CD4-positive, alpha-beta T cell treated with Interleukin-12 subunit alpha and Interleukin-12 subunit beta, for 1 hour (primary cell): ENCODE measurements at regions not wholly inside any gene's neighbourhood (a gene's known extent, or its start where the extent isn't known, plus 50 kb on each side); places are given as distances from the start of the nearest gene placed in this dataset.

Experiments used
- DNase-seq: peaks from one replicate; pipeline ENCODE4 v3.0.0-alpha.2; 2020

- DNase-seq, result no peak
Observed at GRCh38 chr7:155182406-155182970, 112.4 kb downstream of the HTR5A start.

GRCh38 chr7:155183655-155184054 lies 113.5 kb downstream of the HTR5A start:
- no peak for DNase-seq

GRCh38 chr7:155184923-155185322 lies 112.8 kb upstream of the INSIG1 start:
- DNase-seq, result no peak

- no peak for DNase-seq
Observed at GRCh38 chr7:155187061-155187785, 110.5 kb upstream of the INSIG1 start.

- no peak for DNase-seq
Observed at GRCh38 chr7:155188357-155188756, 109.3 kb upstream of the INSIG1 start.

- DNase-seq, result no peak
Observed at GRCh38 chr7:155188821-155189581, 108.7 kb upstream of the INSIG1 start.

GRCh38 chr7:155189590-155189989 lies 108.1 kb upstream of the INSIG1 start:
- DNase-seq, result no peak

GRCh38 chr7:155190688-155191087 lies 107.0 kb upstream of the INSIG1 start:
- DNase-seq, result peak; percentile 63

- no peak for DNase-seq
Observed at GRCh38 chr7:155191137-155191536, 106.5 kb upstream of the INSIG1 start.

GRCh38 chr7:155191901-155192478 lies 105.7 kb upstream of the INSIG1 start:
- no peak for DNase-seq

GRCh38 chr7:155192961-155193640 lies 104.6 kb upstream of the INSIG1 start:
- DNase-seq, result no peak

GRCh38 chr7:155193716-155194115 lies 104.0 kb upstream of the INSIG1 start:
- DNase-seq, result no peak

- DNase-seq, result no peak
Observed at GRCh38 chr7:155194382-155195140, 103.1 kb upstream of the INSIG1 start.

- DNase-seq, result no peak
Observed at GRCh38 chr7:155195939-155196523, 101.6 kb upstream of the INSIG1 start.

- DNase-seq, result no peak
Observed at GRCh38 chr7:155198196-155198892, 99.3 kb upstream of the INSIG1 start.

GRCh38 chr7:155198901-155199845 lies 98.5 kb upstream of the INSIG1 start:
- DNase-seq, result no peak

GRCh38 chr7:155201325-155202087 lies 96.2 kb upstream of the INSIG1 start:
- no peak for DNase-seq

GRCh38 chr7:155202106-155202871 lies 95.4 kb upstream of the INSIG1 start:
- no peak for DNase-seq
